Progenitor cell of endocrine pancreas (in vitro differentiated cells): ENCODE measurements at regions not wholly inside any gene's neighbourhood (a gene's known extent, or its start where the extent isn't known, plus 50 kb on each side); places are given as distances from the start of the nearest gene placed in this dataset.

Experiments
- DNase-seq: peaks from one replicate; pipeline ENCODE4 v3.0.0; 2021; ENCODE audit warnings: low spot score; ENCODE audit not compliant: unreplicated experiment
- H3K27ac Mint-ChIP-seq: 2 replicates; pipeline ENCODE4 v1.8.0; 2021; ENCODE audit warnings: mild to moderate bottlenecking, moderate library complexity, mixed read lengths
- H3K27me3 Mint-ChIP-seq: 2 replicates; pipeline ENCODE4 v1.8.0; 2021; ENCODE audit warnings: mixed read lengths
- H3K36me3 Mint-ChIP-seq: 2 replicates; pipeline ENCODE4 v1.8.0; 2022; ENCODE audit warnings: mixed read lengths; ENCODE audit not compliant: insufficient read depth
- H3K4me1 Mint-ChIP-seq: 2 replicates; pipeline ENCODE4 v1.8.0; 2021; ENCODE audit warnings: low read depth, mixed read lengths
- H3K4me3 Mint-ChIP-seq: 2 replicates; pipeline ENCODE4 v1.8.0; 2021; ENCODE audit warnings: low read depth, mild to moderate bottlenecking, moderate library complexity, mixed read lengths
- H3K9me3 Mint-ChIP-seq: 2 replicates; pipeline ENCODE4 v1.8.0; 2021; ENCODE audit warnings: low read depth, mixed read lengths
- CTCF ChIP-seq: fragments of 200-600 bp; sonication (generic); IDR thresholded peaks from one replicate; pipeline ENCODE4 v1.5.0; 2021; ENCODE audit warnings: antibody characterized with exemption, mild to moderate bottlenecking; ENCODE audit not compliant: unreplicated experiment

GRCh38 chr20:55745840-55746239 lies 259.5 kb downstream of the CBLN4 start:
- H3K27ac Mint-ChIP-seq = no peak overlapping the region
- no peak for TF ChIP-seq CTCF
- no peaks in the 10 kb centered on the region for H3K4me1 Mint-ChIP-seq
- H3K27me3 Mint-ChIP-seq = no peaks in the 10 kb centered on the region
- H3K36me3 Mint-ChIP-seq = no peaks in the 10 kb centered on the region
- H3K9me3 Mint-ChIP-seq = peaks cover 16% of the 10 kb centered on the region
- H3K4me3 Mint-ChIP-seq = no peak overlapping the region
- DNase-seq = no peak

DNA sequence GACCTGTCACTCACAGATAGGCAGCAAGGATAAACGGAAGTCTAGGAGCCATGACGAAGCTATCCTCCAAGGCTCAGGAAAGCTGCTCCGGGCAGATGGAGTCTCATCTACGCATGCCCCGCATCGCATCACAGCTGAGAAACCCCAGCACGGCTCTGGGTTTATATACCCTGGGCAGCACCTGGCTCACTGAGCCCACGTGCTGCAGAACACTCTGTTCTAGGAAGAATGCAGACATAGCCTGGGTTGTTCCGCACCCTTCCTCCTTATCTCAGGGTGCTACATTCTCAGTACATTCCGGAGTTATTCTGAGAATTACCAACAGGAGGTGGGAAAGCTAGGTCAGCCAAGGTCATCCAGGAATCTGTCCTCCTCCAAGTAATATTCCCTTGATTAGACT lies 260.4 kb downstream of the CBLN4 start:
- no peaks in the 10 kb centered on the region for H3K36me3 Mint-ChIP-seq
- H3K4me1 Mint-ChIP-seq = no peaks in the 10 kb centered on the region
- H3K4me3 Mint-ChIP-seq = no peak overlapping the region
- H3K27me3 Mint-ChIP-seq = no peaks in the 10 kb centered on the region
- DNase-seq = no peak
- no peak for TF ChIP-seq CTCF
- peaks cover 12% of the 10 kb centered on the region for H3K9me3 Mint-ChIP-seq
- H3K27ac Mint-ChIP-seq = no peak overlapping the region

DNA sequence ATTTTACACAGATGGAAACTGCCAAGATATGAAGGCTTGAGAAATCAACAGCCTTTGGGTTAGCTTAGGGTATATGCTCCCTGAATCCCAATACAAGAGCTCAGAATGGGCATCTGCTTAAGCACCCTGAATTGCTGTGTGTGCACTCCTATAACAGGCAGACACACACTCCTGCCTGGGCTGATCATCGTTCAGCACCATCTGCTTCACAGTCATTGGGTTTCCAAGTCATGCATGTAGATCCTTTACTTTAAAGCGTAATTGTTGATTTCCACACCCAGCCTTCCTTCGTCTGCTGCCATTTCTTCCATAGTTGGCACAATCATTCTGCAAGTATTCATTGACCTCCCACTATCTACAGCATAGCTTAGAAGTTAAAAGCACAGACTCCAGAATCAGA lies 263.5 kb downstream of the CBLN4 start:
- Mint-ChIP-seq H3K36me3 (no peaks in the 10 kb centered on the region), H3K4me3 (no peak overlapping the region), H3K27ac (no peak overlapping the region), H3K4me1 (no peaks in the 10 kb centered on the region), H3K27me3 (no peaks in the 10 kb centered on the region), H3K9me3 (no peaks in the 10 kb centered on the region)
- DNase-seq = no peak
- no peak for TF ChIP-seq CTCF

- Mint-ChIP-seq H3K4me3 (no peak overlapping the region), H3K36me3 (no peaks in the 10 kb centered on the region), H3K27ac (no peak overlapping the region), H3K27me3 (no peaks in the 10 kb centered on the region), H3K4me1 (no peaks in the 10 kb centered on the region), H3K9me3 (no peaks in the 10 kb centered on the region)
- TF ChIP-seq CTCF = no peak
- no peak for DNase-seq
Observed at GRCh38 chr20:55740076-55740475, 265.2 kb downstream of the CBLN4 start.

DNA sequence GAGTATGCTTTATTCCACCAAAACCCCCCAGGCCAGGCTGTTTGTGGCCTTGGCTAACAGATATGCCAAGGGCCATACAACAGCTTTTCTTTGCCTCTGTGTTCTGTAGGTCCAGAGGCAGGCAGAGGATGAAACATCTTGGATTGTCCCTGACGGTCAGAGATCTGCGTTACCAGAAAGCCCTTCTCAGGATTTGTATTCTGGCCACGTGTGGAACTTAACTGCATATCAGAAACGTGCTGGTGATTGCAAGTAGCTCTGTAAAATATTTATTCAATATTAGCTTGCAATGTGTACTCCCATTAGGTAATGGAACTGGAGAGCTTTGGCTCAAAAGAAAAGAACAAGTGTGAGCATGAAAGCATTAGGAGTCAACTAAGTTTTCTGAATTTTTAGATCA lies 275.0 kb downstream of the CBLN4 start:
- H3K36me3 Mint-ChIP-seq = no peaks in the 10 kb centered on the region
- H3K4me1 Mint-ChIP-seq = no peaks in the 10 kb centered on the region
- H3K4me3 Mint-ChIP-seq = no peak overlapping the region
- peaks cover 7% of the 10 kb centered on the region for H3K9me3 Mint-ChIP-seq
- DNase-seq = no peak
- TF ChIP-seq CTCF = no peak
- no peak overlapping the region for H3K27ac Mint-ChIP-seq
- no peaks in the 10 kb centered on the region for H3K27me3 Mint-ChIP-seq
